ENCODE measurements at regions not wholly inside any gene's neighbourhood (a gene's known extent, or its start where the extent isn't known, plus 50 kb on each side); places are given as distances from the start of the nearest gene placed in this dataset.

GRCh38 chr16:7257016-7257415 lies 75.6 kb upstream of the RBFOX1 start:
- Mint-ChIP-seq H3K9me3 (no peaks in the 10 kb centered on the region), H3K27ac (no peak overlapping the region), H3K27me3 (peaks cover 13% of the 10 kb centered on the region), H3K4me1 (ENCODE audit: unreplicated experiment) (no peaks in the 10 kb centered on the region), H3K4me3 (no peak overlapping the region), H3K36me3 (no peaks in the 10 kb centered on the region)
- no peak for DNase-seq (ENCODE audit: extremely low spot score, unreplicated experiment)
- TF ChIP-seq, protein P1, sequence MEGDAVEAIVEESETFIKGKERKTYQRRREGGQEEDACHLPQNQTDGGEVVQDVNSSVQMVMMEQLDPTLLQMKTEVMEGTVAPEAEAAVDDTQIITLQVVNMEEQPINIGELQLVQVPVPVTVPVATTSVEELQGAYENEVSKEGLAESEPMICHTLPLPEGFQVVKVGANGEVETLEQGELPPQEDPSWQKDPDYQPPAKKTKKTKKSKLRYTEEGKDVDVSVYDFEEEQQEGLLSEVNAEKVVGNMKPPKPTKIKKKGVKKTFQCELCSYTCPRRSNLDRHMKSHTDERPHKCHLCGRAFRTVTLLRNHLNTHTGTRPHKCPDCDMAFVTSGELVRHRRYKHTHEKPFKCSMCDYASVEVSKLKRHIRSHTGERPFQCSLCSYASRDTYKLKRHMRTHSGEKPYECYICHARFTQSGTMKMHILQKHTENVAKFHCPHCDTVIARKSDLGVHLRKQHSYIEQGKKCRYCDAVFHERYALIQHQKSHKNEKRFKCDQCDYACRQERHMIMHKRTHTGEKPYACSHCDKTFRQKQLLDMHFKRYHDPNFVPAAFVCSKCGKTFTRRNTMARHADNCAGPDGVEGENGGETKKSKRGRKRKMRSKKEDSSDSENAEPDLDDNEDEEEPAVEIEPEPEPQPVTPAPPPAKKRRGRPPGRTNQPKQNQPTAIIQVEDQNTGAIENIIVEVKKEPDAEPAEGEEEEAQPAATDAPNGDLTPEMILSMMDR (conservative IDR thresholded peaks at IDR 0.05), result no peak

GRCh38 chr16:7246578-7246977 lies 86.1 kb upstream of the RBFOX1 start:
- Mint-ChIP-seq H3K4me1 (ENCODE audit: unreplicated experiment) (no peaks in the 10 kb centered on the region), H3K9me3 (no peaks in the 10 kb centered on the region), H3K27ac (no peak overlapping the region), H3K4me3 (no peak overlapping the region), H3K27me3 (peaks cover 25% of the 10 kb centered on the region), H3K36me3 (no peaks in the 10 kb centered on the region)
- TF ChIP-seq, protein P1 (conservative IDR thresholded peaks at IDR 0.05), result no peak
- DNase-seq (ENCODE audit: extremely low spot score, unreplicated experiment), result no peak

DNA sequence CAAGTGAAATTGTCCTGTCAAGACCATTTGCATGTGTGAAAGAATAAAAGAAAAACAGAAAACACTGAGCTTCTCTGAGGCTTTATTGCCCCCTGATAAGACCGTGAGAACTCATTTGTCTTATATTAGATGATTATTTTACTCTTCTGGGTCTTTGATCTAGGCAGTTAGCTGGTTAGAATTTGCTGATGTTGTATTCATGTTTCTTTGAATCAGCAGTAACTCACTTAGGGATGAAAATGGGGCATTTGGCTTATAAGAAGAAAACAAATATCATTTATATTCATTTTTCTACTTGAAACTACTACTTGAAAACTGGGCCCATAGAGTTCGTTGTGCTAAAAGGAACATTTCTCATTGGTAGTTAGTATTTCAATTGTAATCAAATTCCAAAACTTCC lies 93.1 kb upstream of the RBFOX1 start:
- Mint-ChIP-seq H3K9me3 (no peaks in the 10 kb centered on the region), H3K27me3 (peaks cover 8% of the 10 kb centered on the region), H3K4me1 (ENCODE audit: unreplicated experiment) (no peaks in the 10 kb centered on the region), H3K36me3 (no peaks in the 10 kb centered on the region), H3K4me3 (no peak overlapping the region), H3K27ac (no peak overlapping the region)
- no peak for DNase-seq (ENCODE audit: extremely low spot score, unreplicated experiment)
- TF ChIP-seq, protein P1 (conservative IDR thresholded peaks at IDR 0.05), result no peak

- TF ChIP-seq, protein P1 (conservative IDR thresholded peaks at IDR 0.05), result no peak
- Mint-ChIP-seq H3K9me3 (no peaks in the 10 kb centered on the region), H3K27me3 (peaks cover 8% of the 10 kb centered on the region), H3K4me1 (ENCODE audit: unreplicated experiment) (no peaks in the 10 kb centered on the region), H3K36me3 (no peaks in the 10 kb centered on the region), H3K27ac (no peak overlapping the region), H3K4me3 (no peak overlapping the region)
- no peak for DNase-seq (ENCODE audit: extremely low spot score, unreplicated experiment)
Measured at GRCh38 chr16:7236824-7237410, 95.7 kb upstream of the RBFOX1 start.

- H3K27ac Mint-ChIP-seq, result no peak overlapping the region
Measured at GRCh38 chr16:7233975-7234374, 98.7 kb upstream of the RBFOX1 start.

More at GRCh38 chr16:7233975-7234374, 98.7 kb upstream of the RBFOX1 start:
- TF ChIP-seq, protein P1 (conservative IDR thresholded peaks at IDR 0.05), result no peak
- H3K36me3 Mint-ChIP-seq, result no peaks in the 10 kb centered on the region
- no peaks in the 10 kb centered on the region for H3K9me3 Mint-ChIP-seq
- H3K4me1 Mint-ChIP-seq (ENCODE audit: unreplicated experiment), result no peaks in the 10 kb centered on the region
- DNase-seq (ENCODE audit: extremely low spot score, unreplicated experiment), result no peak
- H3K4me3 Mint-ChIP-seq, result no peak overlapping the region
- peaks cover 11% of the 10 kb centered on the region for H3K27me3 Mint-ChIP-seq
